ENCODE measurements at regions not wholly inside any gene's neighbourhood (a gene's known extent, or its start where the extent isn't known, plus 50 kb on each side); places are given as distances from the start of the nearest gene placed in this dataset.

- DNase-seq: no peak
Measured at GRCh38 chr14:96931751-96932150, 134.6 kb downstream of the VRK1 start.

- no peak for DNase-seq
Measured at GRCh38 chr14:96934638-96935330, 137.6 kb downstream of the VRK1 start.

GRCh38 chr14:96938946-96939345 lies 141.8 kb downstream of the VRK1 start:
- peak; percentile 22 for DNase-seq

GRCh38 chr14:96940009-96940408 lies 142.8 kb downstream of the VRK1 start:
- peak; percentile 51 for DNase-seq

- no peak for DNase-seq
Measured at GRCh38 chr14:96944297-96944696, 147.1 kb downstream of the VRK1 start.

GRCh38 chr14:96945721-96946120 lies 148.5 kb downstream of the VRK1 start:
- no peak for DNase-seq

GRCh38 chr14:96949594-96949993 lies 152.4 kb downstream of the VRK1 start:
- DNase-seq: no peak

- no peak for DNase-seq
Measured at GRCh38 chr14:96951511-96951910, 154.3 kb downstream of the VRK1 start.

GRCh38 chr14:96953087-96953874 lies 156.1 kb downstream of the VRK1 start:
- no peak for DNase-seq

- no peak for DNase-seq
Measured at GRCh38 chr14:96953875-96954185, 156.6 kb downstream of the VRK1 start.

GRCh38 chr14:96956464-96957239 lies 159.5 kb downstream of the VRK1 start:
- no peak for DNase-seq

GRCh38 chr14:96958057-96958456 lies 160.9 kb downstream of the VRK1 start:
- no peak for DNase-seq

- no peak for DNase-seq
Measured at GRCh38 chr14:96959992-96960391, 162.8 kb downstream of the VRK1 start.

GRCh38 chr14:96960598-96961116 lies 163.5 kb downstream of the VRK1 start:
- DNase-seq: peak; percentile 4

- DNase-seq: no peak
Measured at GRCh38 chr14:96961895-96962294, 164.7 kb downstream of the VRK1 start.

- peak; percentile 3 for DNase-seq
Measured at GRCh38 chr14:96962337-96962736, 165.2 kb downstream of the VRK1 start.

GRCh38 chr14:96964726-96965415 lies 167.7 kb downstream of the VRK1 start:
- DNase-seq: no peak

GRCh38 chr14:96965885-96966595 lies 168.9 kb downstream of the VRK1 start:
- DNase-seq: no peak

GRCh38 chr14:96975116-96975515 lies 177.9 kb downstream of the VRK1 start:
- DNase-seq: no peak

GRCh38 chr14:96978525-96979272 lies 181.5 kb downstream of the VRK1 start:
- DNase-seq: no peak

- no peak for DNase-seq
Measured at GRCh38 chr14:96979611-96980074, 182.5 kb downstream of the VRK1 start.
